Activated CD4-positive, alpha-beta T cell treated with anti-CD3 and anti-CD28 coated beads, Interleukin-2, amount 50 U/mL, for 1 hour (primary cell): ENCODE measurements at regions not wholly inside any gene's neighbourhood (a gene's known extent, or its start where the extent isn't known, plus 50 kb on each side); places are given as distances from the start of the nearest gene placed in this dataset.
"Not testable (repeated sequence)": the region's sequence is repeated elsewhere in the genome, so short reads cannot be mapped to it uniquely, and the experiment has no call there.

Experiments
- DNase-seq: peaks from one replicate; pipeline ENCODE4 v3.0.0-alpha.2; 2020

- DNase-seq, result no peak
Measured at GRCh38 chr17:70464995-70465394, 295.7 kb downstream of the KCNJ2 start.

- DNase-seq, result no peak
Measured at GRCh38 chr17:70468661-70469060, 299.3 kb downstream of the KCNJ2 start.

- no peak for DNase-seq
Measured at GRCh38 chr17:70473049-70473448, 303.7 kb downstream of the KCNJ2 start.

GRCh38 chr17:70476368-70476767 is 307.0 kb downstream of the KCNJ2 start:
- no peak for DNase-seq

GRCh38 chr17:70478902-70479301 is 309.6 kb downstream of the KCNJ2 start:
- no peak for DNase-seq

- no peak for DNase-seq
Measured at GRCh38 chr17:70479779-70480178, 310.4 kb downstream of the KCNJ2 start.

- DNase-seq, result no peak
Measured at GRCh38 chr17:70483624-70484023, 314.3 kb downstream of the KCNJ2 start.

- no peak for DNase-seq
Measured at GRCh38 chr17:70484050-70484449, 314.7 kb downstream of the KCNJ2 start.

- no peak for DNase-seq
Measured at GRCh38 chr17:70484496-70484895, 315.2 kb downstream of the KCNJ2 start.

- no peak for DNase-seq
Measured at GRCh38 chr17:70492368-70492767, 323.0 kb downstream of the KCNJ2 start.

- DNase-seq, result no peak
Measured at GRCh38 chr17:70493277-70493874, 324.0 kb downstream of the KCNJ2 start.

- DNase-seq, result no peak
Measured at GRCh38 chr17:70498631-70499030, 329.3 kb downstream of the KCNJ2 start.

- no peak for DNase-seq
Measured at GRCh38 chr17:70499067-70499786, 329.9 kb downstream of the KCNJ2 start.

- DNase-seq, result no peak
Measured at GRCh38 chr17:70503449-70503848, 334.1 kb downstream of the KCNJ2 start.

GRCh38 chr17:70510288-70510687 is 341.0 kb downstream of the KCNJ2 start:
- no peak for DNase-seq

GRCh38 chr17:70517816-70518215 is 348.5 kb downstream of the KCNJ2 start:
- no peak for DNase-seq

GRCh38 chr17:70519300-70519699 is 350.0 kb downstream of the KCNJ2 start:
- no peak for DNase-seq

- no peak for DNase-seq
Measured at GRCh38 chr17:70520447-70520846, 351.1 kb downstream of the KCNJ2 start.

- no peak for DNase-seq
Measured at GRCh38 chr17:70520956-70521355, 351.6 kb downstream of the KCNJ2 start.

- DNase-seq, result no peak
Measured at GRCh38 chr17:70521821-70522256, 352.5 kb downstream of the KCNJ2 start.

GRCh38 chr17:70523426-70523825 is 354.1 kb downstream of the KCNJ2 start:
- no peak for DNase-seq

GRCh38 chr17:70525035-70525434 is 355.7 kb downstream of the KCNJ2 start:
- not testable (repeated sequence) for DNase-seq

- DNase-seq, result no peak
Measured at GRCh38 chr17:70525961-70526360, 356.6 kb downstream of the KCNJ2 start.

- DNase-seq, result no peak
Measured at GRCh38 chr17:70527364-70527888, 358.1 kb downstream of the KCNJ2 start.

GRCh38 chr17:70533427-70533826 is 364.1 kb downstream of the KCNJ2 start:
- DNase-seq, result no peak
